ENCODE measurements at regions not wholly inside any gene's neighbourhood (a gene's known extent, or its start where the extent isn't known, plus 50 kb on each side); places are given as distances from the start of the nearest gene placed in this dataset.

- no peak for TF ChIP-seq CTCF (IDR thresholded peaks at IDR 0.05)
- TF ChIP-seq POLR2A (IDR thresholded peaks at IDR 0.05) = no peak
Measured at GRCh38 chr14:40494483-40494882, 1062.2 kb upstream of the FBXO33 start.
